ENCODE measurements at regions not wholly inside any gene's neighbourhood (a gene's known extent, or its start where the extent isn't known, plus 50 kb on each side); places are given as distances from the start of the nearest gene placed in this dataset.

DNA sequence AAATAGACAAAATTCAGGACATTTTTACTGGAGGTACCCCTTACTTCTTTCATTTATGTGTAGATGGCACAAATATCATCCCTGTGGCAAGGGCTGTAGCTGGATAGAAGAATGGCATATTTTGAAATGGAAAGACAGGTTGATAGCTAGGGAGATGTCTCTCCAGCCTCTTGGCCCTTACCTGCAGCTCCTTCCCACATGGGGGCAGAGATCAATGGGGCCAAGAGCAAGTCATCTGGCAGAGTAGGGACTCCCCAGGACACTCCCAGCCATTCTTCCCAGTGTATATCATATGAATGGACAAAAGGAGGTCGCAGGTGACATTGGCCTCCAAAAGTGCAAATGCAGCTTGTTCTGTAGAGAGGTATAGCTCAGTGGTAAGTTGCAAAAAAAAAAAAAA is 192.2 kb upstream of the ATP5MC3 start:
- Histone ChIP-seq H3K36me3 (no peaks in the 10 kb centered on the region), H3K27me3 (no peaks in the 10 kb centered on the region), H3K27ac (no peak overlapping the region), H3K9me3 (no peaks in the 10 kb centered on the region), H3K4me1 (peaks cover 0 to 8% (median 0%) of the 10 kb centered on the region in 4 donors), H3K4me3 (no peak overlapping the region)
- DNase-seq = no peak
- no peak for ATAC-seq (ENCODE audit: low FRiP score in 2 of 2)
- TF ChIP-seq POLR2AphosphoS5 (IDR thresholded peaks at IDR 0.05) (no peak), EP300 (IDR thresholded peaks at IDR 0.05) (no peak), POLR2A (IDR thresholded peaks at IDR 0.05) (no peak)
- TF ChIP-seq, protein P1, sequence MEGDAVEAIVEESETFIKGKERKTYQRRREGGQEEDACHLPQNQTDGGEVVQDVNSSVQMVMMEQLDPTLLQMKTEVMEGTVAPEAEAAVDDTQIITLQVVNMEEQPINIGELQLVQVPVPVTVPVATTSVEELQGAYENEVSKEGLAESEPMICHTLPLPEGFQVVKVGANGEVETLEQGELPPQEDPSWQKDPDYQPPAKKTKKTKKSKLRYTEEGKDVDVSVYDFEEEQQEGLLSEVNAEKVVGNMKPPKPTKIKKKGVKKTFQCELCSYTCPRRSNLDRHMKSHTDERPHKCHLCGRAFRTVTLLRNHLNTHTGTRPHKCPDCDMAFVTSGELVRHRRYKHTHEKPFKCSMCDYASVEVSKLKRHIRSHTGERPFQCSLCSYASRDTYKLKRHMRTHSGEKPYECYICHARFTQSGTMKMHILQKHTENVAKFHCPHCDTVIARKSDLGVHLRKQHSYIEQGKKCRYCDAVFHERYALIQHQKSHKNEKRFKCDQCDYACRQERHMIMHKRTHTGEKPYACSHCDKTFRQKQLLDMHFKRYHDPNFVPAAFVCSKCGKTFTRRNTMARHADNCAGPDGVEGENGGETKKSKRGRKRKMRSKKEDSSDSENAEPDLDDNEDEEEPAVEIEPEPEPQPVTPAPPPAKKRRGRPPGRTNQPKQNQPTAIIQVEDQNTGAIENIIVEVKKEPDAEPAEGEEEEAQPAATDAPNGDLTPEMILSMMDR (IDR thresholded peaks at IDR 0.05) = no peak
- 73 to 85% methylated on average over 1 of the region's 1 CpG for WGBS, 2 donors

DNA sequence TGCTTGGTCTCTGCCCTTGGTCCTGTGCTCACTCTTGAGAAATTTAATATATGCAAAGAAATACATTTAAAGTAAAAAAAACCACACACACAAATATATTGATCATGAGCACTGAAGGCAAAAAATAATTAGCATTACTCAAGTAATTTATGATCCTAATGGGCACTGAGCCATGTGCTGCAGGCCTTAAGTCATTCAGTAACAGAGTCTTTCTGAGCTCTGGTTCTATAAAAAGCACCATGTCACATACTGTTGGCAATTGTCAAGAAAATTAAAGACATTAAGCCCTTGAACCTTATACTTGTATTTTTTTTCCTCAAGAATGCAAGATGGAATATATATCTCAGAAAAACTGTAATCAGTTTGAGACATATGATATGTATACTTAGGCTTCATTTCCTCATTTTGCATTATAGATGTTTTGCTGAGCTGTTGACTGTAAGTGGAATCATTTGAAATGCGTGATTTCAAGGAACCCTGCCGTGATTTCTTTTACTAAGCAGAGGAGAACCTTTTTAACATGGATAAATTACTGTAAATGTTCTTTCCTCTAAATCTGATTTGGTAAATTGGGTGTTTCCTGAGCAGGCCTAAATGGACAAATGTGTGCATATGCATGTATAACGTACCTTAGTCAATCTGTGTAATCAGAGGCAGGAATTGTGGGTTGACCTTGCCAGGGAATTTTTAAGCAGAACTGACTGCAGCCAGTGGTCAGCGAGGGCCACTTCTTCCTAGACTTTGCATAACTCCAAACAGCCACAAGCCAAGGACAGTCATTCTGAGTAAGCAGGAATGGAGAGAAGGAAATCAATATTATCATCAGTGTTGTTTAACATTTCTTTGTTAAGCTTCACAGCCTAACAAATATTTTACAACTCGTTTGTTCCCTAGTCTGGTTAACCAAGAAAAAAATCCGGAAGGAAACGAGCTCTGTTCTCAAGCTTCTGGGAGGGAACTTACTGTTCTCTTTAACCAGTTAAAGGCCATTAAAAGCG is 191.5 kb upstream of the ATP5MC3 start:
- ATAC-seq (ENCODE audit: low FRiP score in 2 of 2) = no peak
- no peaks in the 10 kb centered on the region for H3K9me3 ChIP-seq
- H3K36me3 ChIP-seq = no peaks in the 10 kb centered on the region
- TF ChIP-seq EP300 (IDR thresholded peaks at IDR 0.05) = no peak
- TF ChIP-seq POLR2AphosphoS5 (IDR thresholded peaks at IDR 0.05) = no peak
- TF ChIP-seq, protein P1 (IDR thresholded peaks at IDR 0.05) = no peak
- no peak for TF ChIP-seq POLR2A (IDR thresholded peaks at IDR 0.05)
- H3K27ac ChIP-seq = no peak overlapping the region
- H3K27me3 ChIP-seq = no peaks in the 10 kb centered on the region
- no peak overlapping the region for H3K4me3 ChIP-seq
- peaks cover 0 to 8% (median 0%) of the 10 kb centered on the region in 4 donors for H3K4me1 ChIP-seq
- WGBS, 2 donors = 34% methylated on average over 8 of the region's 8 CpGs
- DNase-seq = no peak

DNA sequence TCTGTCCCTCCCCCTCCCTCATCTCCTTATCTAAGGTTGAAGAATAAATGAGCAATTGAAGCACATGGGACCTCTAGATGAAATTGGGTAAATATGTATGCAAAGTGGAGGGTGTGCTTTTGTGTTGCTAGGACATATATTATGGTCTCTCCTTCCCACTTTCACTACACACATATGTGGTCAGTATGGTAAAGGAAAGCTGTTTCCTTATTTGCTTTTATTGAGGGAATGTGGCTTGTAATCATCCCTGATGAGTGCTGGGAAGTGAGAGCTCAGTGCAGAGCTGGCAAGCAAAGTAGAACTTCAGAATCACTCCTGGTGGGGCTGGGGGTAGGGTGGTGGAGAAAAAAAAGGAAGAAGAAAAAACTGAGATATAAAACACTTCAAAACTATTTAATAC is 189.9 kb upstream of the ATP5MC3 start:
- no peak for ATAC-seq (ENCODE audit: low FRiP score in 2 of 2)
- no peaks in the 10 kb centered on the region for H3K9me3 ChIP-seq

DNA sequence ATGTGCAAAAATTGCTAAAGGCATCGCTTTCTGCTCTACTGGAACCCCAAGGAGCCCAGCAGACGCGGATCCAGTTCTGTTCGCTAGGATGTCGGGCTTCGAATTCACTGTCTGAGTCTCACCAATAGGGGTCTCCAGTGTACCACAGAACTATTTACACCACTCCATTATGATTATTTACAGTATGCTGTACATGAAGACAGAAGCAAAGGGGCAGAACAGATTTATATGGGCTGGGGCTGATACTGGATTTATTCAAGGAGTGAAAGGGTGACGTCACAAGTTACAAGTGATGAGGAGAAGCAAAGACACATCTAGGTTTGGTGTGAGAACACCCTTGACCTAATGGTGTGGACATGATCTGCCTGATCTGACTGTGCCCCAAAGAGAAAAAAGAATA is 185.3 kb upstream of the ATP5MC3 start:
- 2 to 8% methylated on average over 7 of the region's 7 CpGs for WGBS, 2 donors
- no peaks in the 10 kb centered on the region for H3K36me3 ChIP-seq
- no peaks in the 10 kb centered on the region for H3K9me3 ChIP-seq
- H3K4me3 ChIP-seq = no peak overlapping the region
- no peak for DNase-seq
- TF ChIP-seq POLR2AphosphoS5 (IDR thresholded peaks at IDR 0.05) (no peak), EP300 (IDR thresholded peaks at IDR 0.05) (no peak), POLR2A (IDR thresholded peaks at IDR 0.05) (no peak)
- TF ChIP-seq, protein P1 (IDR thresholded peaks at IDR 0.05) = peak; percentile 41 to 61 (median 48)
- ATAC-seq (ENCODE audit: low FRiP score in 2 of 2) = peak; percentile 61 to 76
- no peaks in the 10 kb centered on the region for H3K4me1 ChIP-seq
- H3K27me3 ChIP-seq = no peaks in the 10 kb centered on the region
- H3K27ac ChIP-seq = no peak overlapping the region

More for the DNA sequence above, 189.9 kb upstream of the ATP5MC3 start:
- Histone ChIP-seq H3K4me3 (no peak overlapping the region), H3K36me3 (no peaks in the 10 kb centered on the region), H3K27me3 (no peaks in the 10 kb centered on the region), H3K27ac (no peak overlapping the region), H3K4me1 (peaks cover 0 to 8% (median 0%) of the 10 kb centered on the region in 4 donors)
- no peak for DNase-seq
- TF ChIP-seq POLR2AphosphoS5 (IDR thresholded peaks at IDR 0.05) (no peak), EP300 (IDR thresholded peaks at IDR 0.05) (no peak), POLR2A (IDR thresholded peaks at IDR 0.05) (no peak)
- TF ChIP-seq, protein P1 (IDR thresholded peaks at IDR 0.05) = no peak
